ENCODE measurements at regions not wholly inside any gene's neighbourhood (a gene's known extent, or its start where the extent isn't known, plus 50 kb on each side); places are given as distances from the start of the nearest gene placed in this dataset.

DNA sequence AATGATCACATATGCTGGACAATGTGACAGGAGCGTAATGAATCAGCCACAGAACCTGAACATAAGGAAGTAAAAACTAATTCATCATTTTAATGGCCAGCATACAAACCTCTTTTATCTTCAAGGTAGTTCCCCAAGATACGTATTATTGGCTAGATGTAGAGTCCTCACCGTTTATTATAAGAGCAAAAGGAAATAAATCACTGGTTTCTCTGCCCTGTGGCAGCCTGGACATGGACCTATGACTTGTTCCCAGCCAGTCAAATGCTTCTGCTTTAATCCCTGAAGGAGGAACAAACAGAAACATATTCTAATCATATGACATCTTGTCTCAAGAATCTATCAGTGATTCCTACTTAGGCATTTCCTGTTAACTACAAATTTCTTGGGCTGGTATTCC is 86.8 kb upstream of the FAM241A start (continued):
- TF ChIP-seq, protein P1, sequence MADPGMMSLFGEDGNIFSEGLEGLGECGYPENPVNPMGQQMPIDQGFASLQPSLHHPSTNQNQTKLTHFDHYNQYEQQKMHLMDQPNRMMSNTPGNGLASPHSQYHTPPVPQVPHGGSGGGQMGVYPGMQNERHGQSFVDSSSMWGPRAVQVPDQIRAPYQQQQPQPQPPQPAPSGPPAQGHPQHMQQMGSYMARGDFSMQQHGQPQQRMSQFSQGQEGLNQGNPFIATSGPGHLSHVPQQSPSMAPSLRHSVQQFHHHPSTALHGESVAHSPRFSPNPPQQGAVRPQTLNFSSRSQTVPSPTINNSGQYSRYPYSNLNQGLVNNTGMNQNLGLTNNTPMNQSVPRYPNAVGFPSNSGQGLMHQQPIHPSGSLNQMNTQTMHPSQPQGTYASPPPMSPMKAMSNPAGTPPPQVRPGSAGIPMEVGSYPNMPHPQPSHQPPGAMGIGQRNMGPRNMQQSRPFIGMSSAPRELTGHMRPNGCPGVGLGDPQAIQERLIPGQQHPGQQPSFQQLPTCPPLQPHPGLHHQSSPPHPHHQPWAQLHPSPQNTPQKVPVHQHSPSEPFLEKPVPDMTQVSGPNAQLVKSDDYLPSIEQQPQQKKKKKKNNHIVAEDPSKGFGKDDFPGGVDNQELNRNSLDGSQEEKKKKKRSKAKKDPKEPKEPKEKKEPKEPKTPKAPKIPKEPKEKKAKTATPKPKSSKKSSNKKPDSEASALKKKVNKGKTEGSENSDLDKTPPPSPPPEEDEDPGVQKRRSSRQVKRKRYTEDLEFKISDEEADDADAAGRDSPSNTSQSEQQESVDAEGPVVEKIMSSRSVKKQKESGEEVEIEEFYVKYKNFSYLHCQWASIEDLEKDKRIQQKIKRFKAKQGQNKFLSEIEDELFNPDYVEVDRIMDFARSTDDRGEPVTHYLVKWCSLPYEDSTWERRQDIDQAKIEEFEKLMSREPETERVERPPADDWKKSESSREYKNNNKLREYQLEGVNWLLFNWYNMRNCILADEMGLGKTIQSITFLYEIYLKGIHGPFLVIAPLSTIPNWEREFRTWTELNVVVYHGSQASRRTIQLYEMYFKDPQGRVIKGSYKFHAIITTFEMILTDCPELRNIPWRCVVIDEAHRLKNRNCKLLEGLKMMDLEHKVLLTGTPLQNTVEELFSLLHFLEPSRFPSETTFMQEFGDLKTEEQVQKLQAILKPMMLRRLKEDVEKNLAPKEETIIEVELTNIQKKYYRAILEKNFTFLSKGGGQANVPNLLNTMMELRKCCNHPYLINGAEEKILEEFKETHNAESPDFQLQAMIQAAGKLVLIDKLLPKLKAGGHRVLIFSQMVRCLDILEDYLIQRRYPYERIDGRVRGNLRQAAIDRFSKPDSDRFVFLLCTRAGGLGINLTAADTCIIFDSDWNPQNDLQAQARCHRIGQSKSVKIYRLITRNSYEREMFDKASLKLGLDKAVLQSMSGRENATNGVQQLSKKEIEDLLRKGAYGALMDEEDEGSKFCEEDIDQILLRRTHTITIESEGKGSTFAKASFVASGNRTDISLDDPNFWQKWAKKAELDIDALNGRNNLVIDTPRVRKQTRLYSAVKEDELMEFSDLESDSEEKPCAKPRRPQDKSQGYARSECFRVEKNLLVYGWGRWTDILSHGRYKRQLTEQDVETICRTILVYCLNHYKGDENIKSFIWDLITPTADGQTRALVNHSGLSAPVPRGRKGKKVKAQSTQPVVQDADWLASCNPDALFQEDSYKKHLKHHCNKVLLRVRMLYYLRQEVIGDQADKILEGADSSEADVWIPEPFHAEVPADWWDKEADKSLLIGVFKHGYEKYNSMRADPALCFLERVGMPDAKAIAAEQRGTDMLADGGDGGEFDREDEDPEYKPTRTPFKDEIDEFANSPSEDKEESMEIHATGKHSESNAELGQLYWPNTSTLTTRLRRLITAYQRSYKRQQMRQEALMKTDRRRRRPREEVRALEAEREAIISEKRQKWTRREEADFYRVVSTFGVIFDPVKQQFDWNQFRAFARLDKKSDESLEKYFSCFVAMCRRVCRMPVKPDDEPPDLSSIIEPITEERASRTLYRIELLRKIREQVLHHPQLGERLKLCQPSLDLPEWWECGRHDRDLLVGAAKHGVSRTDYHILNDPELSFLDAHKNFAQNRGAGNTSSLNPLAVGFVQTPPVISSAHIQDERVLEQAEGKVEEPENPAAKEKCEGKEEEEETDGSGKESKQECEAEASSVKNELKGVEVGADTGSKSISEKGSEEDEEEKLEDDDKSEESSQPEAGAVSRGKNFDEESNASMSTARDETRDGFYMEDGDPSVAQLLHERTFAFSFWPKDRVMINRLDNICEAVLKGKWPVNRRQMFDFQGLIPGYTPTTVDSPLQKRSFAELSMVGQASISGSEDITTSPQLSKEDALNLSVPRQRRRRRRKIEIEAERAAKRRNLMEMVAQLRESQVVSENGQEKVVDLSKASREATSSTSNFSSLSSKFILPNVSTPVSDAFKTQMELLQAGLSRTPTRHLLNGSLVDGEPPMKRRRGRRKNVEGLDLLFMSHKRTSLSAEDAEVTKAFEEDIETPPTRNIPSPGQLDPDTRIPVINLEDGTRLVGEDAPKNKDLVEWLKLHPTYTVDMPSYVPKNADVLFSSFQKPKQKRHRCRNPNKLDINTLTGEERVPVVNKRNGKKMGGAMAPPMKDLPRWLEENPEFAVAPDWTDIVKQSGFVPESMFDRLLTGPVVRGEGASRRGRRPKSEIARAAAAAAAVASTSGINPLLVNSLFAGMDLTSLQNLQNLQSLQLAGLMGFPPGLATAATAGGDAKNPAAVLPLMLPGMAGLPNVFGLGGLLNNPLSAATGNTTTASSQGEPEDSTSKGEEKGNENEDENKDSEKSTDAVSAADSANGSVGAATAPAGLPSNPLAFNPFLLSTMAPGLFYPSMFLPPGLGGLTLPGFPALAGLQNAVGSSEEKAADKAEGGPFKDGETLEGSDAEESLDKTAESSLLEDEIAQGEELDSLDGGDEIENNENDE (IDR thresholded peaks at IDR 0.05; ENCODE audit: insufficient replicate concordance, low read length) = no peak
- TF ChIP-seq BRCA1 (IDR thresholded peaks at IDR 0.05; ENCODE audit: low read depth, low read length) (no peak), SAP30 (IDR thresholded peaks at IDR 0.05; ENCODE audit: insufficient read depth, insufficient replicate concordance, low read length) (no peak), ZNF274 (IDR thresholded peaks at IDR 0.05; ENCODE audit: borderline replicate concordance, extremely low read depth, low read length) (no peak), MAFK (IDR thresholded peaks at IDR 0.05; ENCODE audit: low read depth, low read length) (no peak), JUND (IDR thresholded peaks at IDR 0.05; ENCODE audit: low read length) (no peak), CREB1 (IDR thresholded peaks at IDR 0.05) (no peak), CBX8 (IDR thresholded peaks at IDR 0.05; ENCODE audit: borderline replicate concordance, low read depth, low read length) (no peak)
